ACHN (cell line): ENCODE measurements at regions not wholly inside any gene's neighbourhood (a gene's known extent, or its start where the extent isn't known, plus 50 kb on each side); places are given as distances from the start of the nearest gene placed in this dataset.
A peak's percentile ranks its signal among the peaks of the same experiment; 100 is the strongest.

Source experiments
- DNase-seq: peaks from one replicate; pipeline ENCODE4 v3.0.0-alpha.2; 2015
- in situ Hi-C: cut with HindIII; loops from 2 replicates; pipeline ENCODE4 v1.10.0; 2017; ENCODE audit warnings: low sequenced_read_pairs, low pct_ligation_motif_present, low pct_unique_long_range_greater_than_20kb

DNA sequence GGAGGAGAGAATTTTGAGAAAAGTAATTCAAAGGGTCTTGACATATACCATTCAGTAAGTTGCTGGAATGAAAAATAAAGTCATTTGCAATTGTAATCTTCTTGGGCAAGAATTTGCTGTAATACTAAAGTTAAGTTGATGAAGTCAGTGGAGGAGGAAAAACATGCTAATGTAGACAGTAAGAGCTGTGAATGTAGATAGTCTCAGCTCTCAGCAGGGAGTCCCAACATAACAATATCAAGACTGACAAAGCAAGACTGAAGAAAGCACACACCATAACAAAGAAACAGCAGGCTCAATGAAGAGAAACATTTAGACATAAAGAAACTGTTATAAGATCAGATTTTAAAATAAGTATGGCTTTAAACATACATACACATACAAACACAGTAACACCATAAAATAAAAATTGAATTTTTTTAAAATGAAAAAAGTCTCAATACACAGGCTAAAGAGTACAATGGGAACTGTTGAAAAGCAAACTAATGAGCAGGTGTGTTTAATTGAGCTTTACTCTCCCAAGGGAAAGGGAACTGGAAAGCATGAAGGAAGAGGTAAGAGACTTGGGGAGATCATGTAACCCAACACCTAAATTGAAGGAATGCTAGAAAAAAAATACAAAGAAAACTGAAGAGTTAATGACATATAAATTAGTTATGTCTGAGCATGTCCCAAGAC is 336.3 kb upstream of the NCAM2 start:
- no peak for DNase-seq
- in situ Hi-C loops, result no loop called here

- in situ Hi-C loops, result no loop called here
Measured at GRCh38 chr21:20662514-20662913, 335.7 kb upstream of the NCAM2 start.

DNA sequence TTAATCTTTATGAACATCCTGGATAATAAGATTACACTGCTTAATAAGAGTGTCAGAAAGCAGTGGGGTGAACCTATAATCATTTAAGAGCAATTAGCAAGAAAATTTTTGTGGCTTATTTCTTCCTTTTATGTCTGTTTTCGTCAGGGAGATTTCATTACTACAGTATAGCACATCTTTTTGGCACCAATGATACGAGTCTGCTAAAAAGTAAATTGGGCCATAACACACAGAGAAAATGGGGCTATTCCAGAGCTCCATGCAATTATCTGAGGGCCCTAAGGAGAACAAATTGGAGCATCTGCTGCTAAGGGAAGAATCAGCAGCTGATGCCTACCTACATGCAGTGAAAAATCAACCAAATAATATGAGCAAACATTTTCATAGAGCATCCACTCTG is 330.3 kb upstream of the NCAM2 start:
- in situ Hi-C loops, result no loop called here

More at GRCh38 chr21:20662514-20662913, 335.7 kb upstream of the NCAM2 start:
- no peak for DNase-seq

GRCh38 chr21:20685475-20685874 is 312.7 kb upstream of the NCAM2 start:
- no peak for DNase-seq
- in situ Hi-C loops, result no loop called here

More for the DNA sequence above, 330.3 kb upstream of the NCAM2 start:
- no peak for DNase-seq

GRCh38 chr21:20698585-20698984 is 299.6 kb upstream of the NCAM2 start:
- no peak for DNase-seq
- in situ Hi-C loops, result no loop called here

DNA sequence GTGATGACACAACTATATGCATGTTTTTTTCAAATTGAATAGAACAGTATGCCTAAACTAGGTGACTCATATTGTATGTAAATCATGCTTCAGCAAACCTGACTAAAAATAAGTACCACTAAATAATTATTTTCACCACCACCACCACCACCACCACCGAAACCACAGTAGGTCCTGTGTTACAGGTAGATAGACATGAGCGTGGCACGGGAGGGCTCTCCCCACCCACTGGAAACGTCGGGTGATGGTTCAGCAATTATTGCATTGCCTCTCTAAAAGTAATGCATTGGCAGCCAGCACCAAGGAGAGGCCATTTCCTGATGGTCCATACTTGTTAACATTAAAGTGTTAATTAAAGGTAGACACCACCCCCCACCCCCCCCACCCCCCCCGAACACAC is 297.0 kb upstream of the NCAM2 start:
- DNase-seq, result no peak
- in situ Hi-C loops, result no loop called here

- DNase-seq, result no peak
- in situ Hi-C loops, result no loop called here
Measured at GRCh38 chr21:20703112-20703767, 295.0 kb upstream of the NCAM2 start.

DNA sequence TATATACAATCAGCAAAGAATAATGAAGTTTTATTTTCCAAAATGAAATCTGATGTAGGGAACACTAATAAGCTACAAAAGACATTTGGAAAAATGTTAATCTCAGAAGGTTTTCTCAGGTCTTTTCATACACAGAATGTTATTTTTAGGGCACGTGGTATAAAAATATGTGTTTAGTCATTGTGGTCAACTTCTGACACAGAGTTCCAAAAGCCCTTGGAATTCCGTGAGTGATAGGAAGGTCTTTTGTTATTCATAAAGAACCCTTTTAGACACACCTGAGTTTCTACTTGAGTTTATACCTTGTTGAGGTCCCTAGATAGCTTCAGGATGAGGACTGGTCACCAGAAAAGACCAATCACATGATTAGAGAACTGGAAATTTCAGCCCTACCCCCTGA is 277.6 kb upstream of the NCAM2 start:
- no peak for DNase-seq
- in situ Hi-C loops, result no loop called here

DNA sequence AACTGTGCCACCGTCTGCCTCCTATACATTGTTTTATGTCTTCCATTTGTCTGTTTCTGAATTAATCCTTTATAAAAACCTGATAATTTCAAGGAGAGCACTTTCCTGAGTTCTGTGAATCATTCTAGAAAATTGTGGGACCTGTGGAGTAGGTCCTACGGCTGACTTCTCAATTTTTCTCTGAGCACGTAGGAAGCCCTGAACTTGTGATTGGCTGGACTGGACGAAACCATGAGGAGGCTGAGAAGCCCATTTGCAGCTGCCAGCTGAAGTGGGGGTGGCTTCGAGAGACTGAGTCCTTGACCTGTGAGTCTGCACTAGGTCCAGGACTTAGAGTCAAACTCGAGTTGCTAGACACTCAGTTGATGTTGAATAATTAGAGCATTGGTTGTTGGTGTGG is 277.1 kb upstream of the NCAM2 start:
- in situ Hi-C loops, result no loop called here
- no peak for DNase-seq

- in situ Hi-C loops, result no loop called here
- DNase-seq, result no peak
Measured at GRCh38 chr21:20728691-20729090, 269.5 kb upstream of the NCAM2 start.

DNA sequence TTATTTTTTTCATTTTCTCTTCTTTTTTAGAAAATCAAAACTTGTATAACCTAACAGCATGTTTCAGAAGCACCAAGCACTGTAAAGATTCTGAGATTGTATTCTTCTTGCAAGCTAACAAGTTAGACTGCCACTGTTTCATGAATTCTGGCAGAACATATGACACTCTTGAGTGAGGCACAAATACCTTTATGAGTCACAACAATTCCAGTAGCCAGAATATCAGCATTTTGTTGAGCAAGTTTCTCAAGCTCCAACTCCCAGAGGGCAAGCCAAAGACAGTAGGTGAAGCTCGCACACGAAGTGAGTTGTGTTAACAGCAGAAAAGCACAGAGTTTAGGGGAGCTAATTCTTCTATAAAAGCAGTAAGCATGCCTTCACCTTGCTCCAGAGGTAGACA is 268.8 kb upstream of the NCAM2 start:
- DNase-seq, result no peak
- in situ Hi-C loops, result no loop called here

GRCh38 chr21:20730441-20730840 is 267.8 kb upstream of the NCAM2 start:
- DNase-seq, result no peak
- in situ Hi-C loops, result no loop called here

- in situ Hi-C loops, result no loop called here
Measured at GRCh38 chr21:20735257-20735656, 263.0 kb upstream of the NCAM2 start.

DNA sequence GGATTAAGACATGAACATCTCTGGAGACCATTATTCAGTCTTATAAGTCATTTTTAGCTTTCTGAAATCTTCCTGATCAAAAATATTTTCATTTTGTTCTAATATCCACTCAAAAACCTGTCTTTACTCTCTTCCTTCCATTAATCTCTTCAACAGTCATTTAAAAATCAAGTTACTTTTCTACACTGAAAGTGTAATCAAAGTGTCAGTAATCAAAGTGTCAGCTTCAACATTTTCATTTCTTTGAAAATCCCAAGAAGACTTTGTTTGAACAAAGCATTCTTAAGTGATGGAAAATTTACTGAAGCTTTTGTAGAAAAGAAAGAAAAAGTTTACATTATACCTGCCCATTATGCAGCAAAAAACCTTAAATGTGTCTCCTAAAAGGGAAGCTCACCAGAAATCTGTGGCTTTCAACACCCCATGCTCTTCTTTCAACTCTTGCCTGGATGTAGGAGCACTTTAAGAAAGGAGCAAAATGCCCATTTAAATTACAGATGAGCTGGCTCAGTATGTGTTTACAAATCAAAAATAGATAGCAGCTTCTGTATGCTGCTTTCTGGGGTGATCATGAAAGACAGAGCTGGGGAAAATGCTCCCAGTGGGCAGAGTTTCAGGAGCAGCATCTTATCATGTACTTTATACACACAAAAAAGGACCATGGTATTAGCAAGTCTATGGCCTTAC is 260.8 kb upstream of the NCAM2 start:
- in situ Hi-C loops, result no loop called here
- no peak for DNase-seq

More at GRCh38 chr21:20735257-20735656, 263.0 kb upstream of the NCAM2 start:
- no peak for DNase-seq

- in situ Hi-C loops, result no loop called here
- DNase-seq, result peak; percentile 1
Measured at GRCh38 chr21:20739421-20739820, 258.8 kb upstream of the NCAM2 start.

DNA sequence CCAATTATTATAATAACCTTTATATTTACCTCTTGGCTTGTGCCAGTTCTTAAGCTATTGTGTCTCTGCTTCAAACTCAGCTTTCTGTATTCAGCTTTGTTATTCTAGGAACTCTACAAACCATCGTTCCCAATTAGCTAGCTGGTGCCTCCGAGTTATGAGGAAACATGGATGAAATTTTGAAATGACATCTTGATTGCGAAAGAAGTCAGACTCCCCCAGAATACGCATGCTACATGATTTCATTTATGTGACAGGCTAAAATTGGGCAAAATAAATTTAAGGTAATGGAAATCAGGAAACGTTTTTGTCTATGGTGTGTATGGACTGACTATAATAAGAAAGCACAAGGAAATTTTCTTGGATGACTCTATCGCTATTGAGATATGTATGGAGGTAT is 256.8 kb upstream of the NCAM2 start:
- DNase-seq, result no peak
- in situ Hi-C loops, result no loop called here

GRCh38 chr21:20760221-20760620 is 238.0 kb upstream of the NCAM2 start:
- in situ Hi-C loops, result no loop called here
- DNase-seq, result no peak

- in situ Hi-C loops, result no loop called here
Measured at GRCh38 chr21:20774737-20775136, 223.5 kb upstream of the NCAM2 start.

GRCh38 chr21:20779321-20779720 is 218.9 kb upstream of the NCAM2 start:
- in situ Hi-C loops, result no loop called here
- DNase-seq, result no peak

More at GRCh38 chr21:20774737-20775136, 223.5 kb upstream of the NCAM2 start:
- no peak for DNase-seq

GRCh38 chr21:20783611-20784010 is 214.6 kb upstream of the NCAM2 start:
- in situ Hi-C loops, result no loop called here
- no peak for DNase-seq
